DOHH2 (cell line): ENCODE measurements at regions not wholly inside any gene's neighbourhood (a gene's known extent, or its start where the extent isn't known, plus 50 kb on each side); places are given as distances from the start of the nearest gene placed in this dataset.

Experiments used
- EZH2phosphoT487 ChIP-seq: fragments of 200-600 bp; sonication (generic); IDR thresholded peaks from 2 replicates; pipeline ENCODE4 v1.6.1; 2017; ENCODE audit warnings: borderline replicate concordance, mild to moderate bottlenecking, antibody characterized with exemption, low read length, moderate library complexity, mixed read lengths
- TF ChIP-seq, protein P1 (sequence below): fragments of 200-600 bp; sonication (generic); IDR thresholded peaks from one replicate; pipeline ENCODE4 v1.5.1; 2014; ENCODE audit warnings: antibody characterized with exemption, mild to moderate bottlenecking, low read depth, low read length; ENCODE audit not compliant: poor library complexity, severe bottlenecking

DNA sequence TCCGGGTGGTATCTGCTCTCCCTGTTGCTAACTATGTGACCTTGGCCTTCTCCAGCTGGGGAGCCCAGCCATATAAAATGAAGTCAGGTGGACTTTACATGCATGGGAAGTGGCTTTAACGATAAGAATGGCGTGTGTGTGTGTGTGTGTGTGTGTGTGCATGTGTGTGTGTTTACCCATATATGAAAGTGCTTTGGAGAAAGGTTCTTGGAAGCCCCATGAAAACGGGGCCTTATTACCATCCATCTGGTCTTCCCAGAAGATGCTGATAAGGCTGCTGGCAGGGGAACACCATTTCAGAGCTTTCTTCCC, 94.8 kb downstream of the LRRC74A start:
- TF ChIP-seq, protein P1, sequence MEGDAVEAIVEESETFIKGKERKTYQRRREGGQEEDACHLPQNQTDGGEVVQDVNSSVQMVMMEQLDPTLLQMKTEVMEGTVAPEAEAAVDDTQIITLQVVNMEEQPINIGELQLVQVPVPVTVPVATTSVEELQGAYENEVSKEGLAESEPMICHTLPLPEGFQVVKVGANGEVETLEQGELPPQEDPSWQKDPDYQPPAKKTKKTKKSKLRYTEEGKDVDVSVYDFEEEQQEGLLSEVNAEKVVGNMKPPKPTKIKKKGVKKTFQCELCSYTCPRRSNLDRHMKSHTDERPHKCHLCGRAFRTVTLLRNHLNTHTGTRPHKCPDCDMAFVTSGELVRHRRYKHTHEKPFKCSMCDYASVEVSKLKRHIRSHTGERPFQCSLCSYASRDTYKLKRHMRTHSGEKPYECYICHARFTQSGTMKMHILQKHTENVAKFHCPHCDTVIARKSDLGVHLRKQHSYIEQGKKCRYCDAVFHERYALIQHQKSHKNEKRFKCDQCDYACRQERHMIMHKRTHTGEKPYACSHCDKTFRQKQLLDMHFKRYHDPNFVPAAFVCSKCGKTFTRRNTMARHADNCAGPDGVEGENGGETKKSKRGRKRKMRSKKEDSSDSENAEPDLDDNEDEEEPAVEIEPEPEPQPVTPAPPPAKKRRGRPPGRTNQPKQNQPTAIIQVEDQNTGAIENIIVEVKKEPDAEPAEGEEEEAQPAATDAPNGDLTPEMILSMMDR = no peak
- no peak for TF ChIP-seq EZH2phosphoT487
